Stimulated activated CD4-positive, alpha-beta T cell treated with anti-CD3 and anti-CD28 coated beads, Interleukin-12 subunit alpha, Interleukin-12 subunit beta, amount 100 ng/mL, for 48 hours (primary cell): ENCODE measurements at regions not wholly inside any gene's neighbourhood (a gene's known extent, or its start where the extent isn't known, plus 50 kb on each side); places are given as distances from the start of the nearest gene placed in this dataset.
"Not testable (repeated sequence)": the region's sequence is repeated elsewhere in the genome, so short reads cannot be mapped to it uniquely, and the experiment has no call there.

Experiments
- DNase-seq, 3 donors: peaks; one replicate each; pipeline ENCODE4 v3.0.0-alpha.2; 2020; ENCODE audit warnings: low read depth in 2 of 3, low spot score in 1 of 3

DNA sequence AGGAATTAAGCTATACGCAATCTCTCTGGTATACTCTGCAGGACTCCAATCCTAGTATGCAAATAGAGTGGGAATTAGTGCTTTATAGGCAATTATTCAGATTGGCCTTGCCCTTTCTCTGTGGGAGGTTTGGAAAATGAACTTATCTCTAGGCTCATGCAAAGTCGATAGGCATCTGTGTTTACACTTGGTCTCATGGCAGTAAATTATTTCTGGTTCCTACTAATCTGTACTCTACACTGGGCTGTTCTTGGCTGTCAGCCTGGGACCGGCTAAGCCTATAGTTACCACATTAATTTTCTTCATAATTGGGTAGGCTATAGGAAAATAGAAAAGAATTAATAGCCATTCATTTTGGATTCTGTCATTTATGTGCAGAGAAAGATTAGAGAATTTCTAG lies 544.6 kb downstream of the AMY1C start:
- DNase-seq: no peak

DNA sequence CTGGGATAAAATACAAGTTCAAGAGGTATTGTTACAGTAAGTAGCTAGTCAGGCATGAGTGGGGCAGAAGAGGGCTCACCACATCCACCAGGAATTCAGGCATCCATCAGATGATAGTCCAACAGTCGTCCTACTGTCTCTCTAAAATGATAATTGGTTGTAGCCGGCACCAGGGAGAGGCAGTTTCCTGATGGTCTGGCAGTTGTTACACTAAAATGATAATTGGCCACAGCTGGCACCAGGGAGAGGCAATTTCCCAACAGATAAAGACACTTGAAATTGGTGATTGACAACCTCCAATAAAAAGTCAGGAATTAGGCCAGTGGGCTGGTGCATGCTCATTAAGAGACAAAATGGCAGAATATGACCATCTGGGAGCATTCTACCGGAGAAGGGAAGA lies 545.8 kb downstream of the AMY1C start:
- DNase-seq: no peak

DNA sequence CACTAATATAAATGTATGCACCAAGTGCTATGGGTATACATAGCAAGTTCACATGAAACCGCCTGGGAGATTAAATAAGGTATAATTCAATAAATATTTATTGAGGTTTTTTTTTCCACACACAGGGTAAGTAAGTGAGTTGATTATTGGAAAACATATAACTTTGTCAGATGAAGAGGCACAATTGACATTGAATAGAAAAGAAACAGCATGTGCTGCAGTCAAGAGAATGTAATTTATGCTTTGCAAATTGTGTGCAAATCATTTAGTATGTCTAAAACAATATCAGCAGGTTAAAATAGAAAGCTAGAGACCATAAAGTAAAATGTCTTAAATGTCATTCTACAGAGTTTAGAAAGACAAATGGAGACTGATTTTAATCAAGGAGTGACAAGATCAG lies 560.0 kb downstream of the AMY1C start:
- no peak for DNase-seq

DNA sequence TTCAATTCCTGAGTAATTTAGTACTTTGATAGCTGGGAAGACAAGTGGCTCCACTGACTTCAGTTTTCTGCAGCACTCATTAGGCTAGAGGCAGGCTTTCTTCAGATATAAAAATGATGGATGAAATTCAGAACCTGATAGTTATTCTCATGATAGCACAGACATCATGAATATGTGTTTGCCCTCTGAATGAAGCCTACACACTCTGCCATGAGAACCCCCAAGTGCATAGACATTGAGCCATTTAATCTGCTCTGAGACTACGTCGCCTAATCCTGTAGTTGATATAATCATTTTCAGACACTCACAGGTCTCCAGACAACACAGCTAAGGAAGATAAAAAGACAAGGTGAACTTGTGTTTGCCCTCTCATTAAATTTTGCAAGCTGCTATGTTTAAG lies 566.1 kb downstream of the AMY1C start:
- DNase-seq: no peak

DNA sequence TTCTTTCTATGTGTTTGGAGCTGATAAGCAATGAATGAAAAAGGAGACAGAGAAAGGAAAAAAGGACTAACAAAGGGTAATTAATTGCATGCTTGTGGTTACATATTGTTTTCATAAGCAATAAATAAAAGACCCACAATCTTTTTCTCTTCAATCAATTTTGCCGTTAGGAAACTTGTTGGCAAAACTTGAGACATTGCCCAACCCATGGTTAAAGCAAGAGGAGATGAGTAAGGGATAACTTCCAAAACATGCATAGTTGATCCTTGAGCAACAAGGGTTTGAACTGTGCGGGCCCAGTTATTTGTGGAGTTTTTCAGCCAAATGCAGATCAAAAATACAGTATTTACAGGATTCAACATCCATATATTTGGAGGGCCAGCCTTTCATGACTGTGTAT lies 572.4 kb downstream of the AMY1C start:
- DNase-seq: no peak

DNA sequence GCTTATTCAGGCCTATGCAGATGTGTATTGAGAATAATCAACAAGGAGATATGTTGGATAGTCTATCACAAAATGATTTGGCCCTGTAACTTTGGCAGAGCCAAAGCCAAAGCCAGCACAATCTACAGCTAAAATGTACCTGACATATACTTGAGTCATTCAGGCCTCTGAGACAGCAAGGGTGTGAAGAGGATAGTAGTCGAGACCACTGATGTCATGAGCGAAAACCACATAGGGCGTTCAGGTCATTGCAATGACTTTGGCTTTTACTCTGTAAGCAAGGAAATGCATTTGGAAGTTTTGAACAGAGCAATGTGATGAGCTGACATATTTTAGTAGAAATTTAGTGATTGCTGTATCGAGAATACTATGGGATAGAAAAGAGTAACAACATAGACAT lies 579.6 kb downstream of the AMY1C start:
- no peak for DNase-seq

DNA sequence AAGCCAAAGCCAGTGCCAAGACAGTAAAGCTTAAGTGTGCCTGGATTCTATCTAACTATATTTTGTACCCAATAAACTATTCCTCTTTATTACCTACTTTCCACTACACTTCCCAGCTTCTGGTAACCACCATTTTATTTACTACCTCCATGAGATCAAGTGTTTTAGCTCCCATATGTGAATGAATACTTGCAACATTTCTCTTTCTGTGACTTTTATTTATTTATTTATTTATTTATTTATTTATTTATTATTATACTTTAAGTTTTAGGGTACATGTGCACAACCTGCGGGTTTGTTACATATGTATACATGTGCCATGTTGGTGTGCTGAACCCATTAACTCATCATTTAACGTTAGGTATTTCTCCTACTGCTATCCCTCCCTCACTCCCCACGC lies 582.1 kb downstream of the AMY1C start:
- DNase-seq: no peak

DNA sequence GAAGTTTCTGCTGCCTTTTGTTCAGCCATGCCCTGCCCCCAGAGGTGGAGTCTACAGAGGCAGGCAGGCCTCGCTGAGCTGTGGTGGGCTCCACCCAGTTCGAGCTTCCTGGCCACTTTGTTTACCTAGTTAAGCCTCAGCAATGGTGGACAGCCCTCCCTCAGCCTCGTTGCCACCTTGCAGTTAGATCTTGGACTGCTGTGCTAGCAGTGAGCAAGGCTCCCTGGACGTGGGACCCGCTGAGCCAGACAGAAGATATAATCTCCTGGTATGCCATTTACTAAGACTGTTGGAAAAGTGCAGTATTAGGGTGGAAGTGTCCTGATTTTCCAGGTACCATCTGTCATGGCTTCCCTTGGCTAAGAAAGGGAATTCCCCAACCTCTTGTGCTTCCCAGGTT lies 588.2 kb downstream of the AMY1C start:
- not testable (repeated sequence) for DNase-seq

DNA sequence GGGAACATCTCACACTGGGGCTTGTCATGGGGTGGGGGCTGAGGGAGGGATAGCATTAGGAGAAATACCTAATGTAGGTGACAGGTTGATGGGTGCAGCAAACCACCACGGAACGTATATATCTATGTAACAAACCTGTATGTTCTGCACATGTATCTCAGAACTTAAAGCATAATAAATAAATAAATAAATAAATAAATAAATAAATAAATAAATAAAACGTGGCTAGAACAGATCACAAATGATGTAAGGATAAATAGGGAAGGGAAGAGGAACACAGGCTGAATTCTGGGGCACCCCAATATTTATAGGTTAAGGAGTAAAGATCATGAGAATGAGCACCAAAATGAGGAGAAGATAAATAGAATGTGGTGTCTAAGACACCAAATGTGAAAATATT lies 592.2 kb downstream of the AMY1C start:
- DNase-seq: no peak

DNA sequence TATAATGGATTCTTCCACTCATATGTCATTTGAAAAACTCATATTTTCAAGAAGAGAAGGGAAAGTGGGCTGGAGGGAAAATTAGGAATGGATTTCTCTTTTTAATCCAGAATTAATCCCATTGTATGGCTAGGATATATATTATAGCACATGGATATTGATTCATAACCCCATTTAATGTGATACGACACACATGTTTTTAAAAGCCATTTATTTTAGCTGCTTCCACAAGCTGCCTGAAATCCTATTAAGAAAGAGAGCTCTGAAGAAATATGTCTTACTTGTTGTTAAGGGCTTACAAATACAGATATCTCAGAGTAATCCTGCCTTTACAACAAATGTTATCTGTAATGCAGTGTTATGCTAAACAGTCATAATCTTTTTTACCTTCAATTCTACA lies 598.6 kb downstream of the AMY1C start:
- DNase-seq: no peak

DNA sequence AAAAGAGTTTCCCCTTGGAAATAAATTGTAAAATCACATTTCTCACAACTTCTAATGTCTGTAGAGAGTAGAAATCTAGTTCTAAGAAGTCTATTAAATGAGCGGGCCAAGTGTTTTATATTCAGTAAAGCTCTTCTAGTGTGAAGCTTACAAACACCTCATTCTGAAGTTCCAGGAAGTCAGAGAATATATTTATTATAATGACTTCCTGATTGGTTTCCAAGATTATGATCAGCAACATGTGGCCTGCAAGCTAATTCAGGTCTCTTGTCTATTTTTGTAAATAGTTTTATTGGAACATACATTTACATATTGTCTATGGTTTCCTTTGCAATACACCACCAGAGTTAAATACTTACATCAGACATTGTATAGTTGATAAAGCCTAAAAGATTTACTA lies 603.9 kb downstream of the AMY1C start:
- DNase-seq: no peak

DNA sequence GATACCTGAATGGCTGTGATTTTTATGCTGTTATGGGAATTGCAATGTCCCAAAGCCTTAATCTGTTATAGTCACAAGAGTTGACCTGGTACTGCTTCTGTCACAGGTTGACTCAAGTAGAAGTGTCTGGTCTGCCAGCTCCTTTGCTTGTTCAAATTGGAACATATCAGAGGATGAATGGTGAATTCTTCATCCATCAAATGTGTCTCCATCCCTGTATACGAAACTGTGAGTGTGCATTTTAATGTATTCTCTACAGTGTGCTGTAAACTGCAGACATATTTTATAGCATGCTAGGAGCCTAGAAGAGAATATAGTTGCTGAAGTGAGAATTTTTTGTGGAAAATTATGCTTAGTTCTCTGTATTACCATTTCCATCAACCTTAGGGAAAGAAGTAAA lies 608.4 kb downstream of the AMY1C start:
- no peak for DNase-seq

DNA sequence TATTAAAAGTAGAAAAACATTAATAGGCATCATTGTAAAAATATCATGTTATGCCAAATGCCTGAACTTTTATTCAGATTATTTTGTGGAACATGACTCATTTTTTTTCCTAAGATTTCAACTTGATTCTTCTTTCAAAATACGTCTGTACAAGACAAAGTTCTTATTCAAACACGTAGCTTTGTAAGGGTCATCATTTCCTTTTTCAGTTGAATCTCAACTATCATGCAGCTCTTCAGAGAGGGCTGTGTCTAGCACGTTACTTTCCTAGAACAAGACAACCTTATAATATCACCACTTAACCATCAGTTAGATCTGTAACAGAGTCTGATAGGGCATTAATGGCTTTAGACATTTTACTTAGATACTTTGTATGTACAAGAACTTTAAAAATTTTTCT lies 608.9 kb downstream of the AMY1C start:
- DNase-seq: no peak

DNA sequence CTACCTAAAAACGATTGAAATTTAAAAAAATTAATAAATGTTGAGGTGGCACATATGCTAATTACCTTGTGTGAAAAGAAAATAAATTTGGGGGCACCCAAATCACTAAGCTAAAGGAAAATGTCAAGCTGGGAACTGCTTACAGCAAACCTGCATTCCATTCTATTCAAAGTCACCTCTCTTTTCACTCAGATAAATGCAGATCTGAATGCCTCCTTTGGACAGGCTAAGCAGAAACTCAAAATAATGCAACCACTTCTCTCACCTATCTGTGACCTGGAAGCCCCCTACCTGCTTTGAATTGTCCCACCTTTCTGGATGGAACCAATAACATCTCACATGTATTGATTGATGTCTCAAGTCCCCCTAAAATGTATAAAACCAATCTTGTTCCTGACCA lies 628.7 kb downstream of the AMY1C start:
- no peak for DNase-seq

DNA sequence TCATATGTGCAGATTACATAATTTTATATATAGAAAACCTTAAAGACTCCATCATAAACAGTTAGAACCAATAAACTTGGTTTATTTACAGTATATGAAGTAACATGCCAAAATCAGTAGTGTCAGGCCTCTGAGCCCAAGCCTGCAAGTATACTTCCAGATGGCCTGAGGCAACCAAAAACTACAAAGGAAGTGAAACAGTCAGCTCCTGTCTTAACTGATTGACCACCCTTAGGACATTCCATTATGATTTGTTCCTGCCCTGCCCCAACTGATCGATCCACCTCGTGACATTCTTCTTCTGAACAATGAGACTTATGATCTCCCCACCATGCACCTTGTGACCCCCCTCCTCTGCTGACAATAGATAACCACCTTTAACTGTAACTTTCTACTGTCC lies 630.3 kb downstream of the AMY1C start:
- DNase-seq: no peak

DNA sequence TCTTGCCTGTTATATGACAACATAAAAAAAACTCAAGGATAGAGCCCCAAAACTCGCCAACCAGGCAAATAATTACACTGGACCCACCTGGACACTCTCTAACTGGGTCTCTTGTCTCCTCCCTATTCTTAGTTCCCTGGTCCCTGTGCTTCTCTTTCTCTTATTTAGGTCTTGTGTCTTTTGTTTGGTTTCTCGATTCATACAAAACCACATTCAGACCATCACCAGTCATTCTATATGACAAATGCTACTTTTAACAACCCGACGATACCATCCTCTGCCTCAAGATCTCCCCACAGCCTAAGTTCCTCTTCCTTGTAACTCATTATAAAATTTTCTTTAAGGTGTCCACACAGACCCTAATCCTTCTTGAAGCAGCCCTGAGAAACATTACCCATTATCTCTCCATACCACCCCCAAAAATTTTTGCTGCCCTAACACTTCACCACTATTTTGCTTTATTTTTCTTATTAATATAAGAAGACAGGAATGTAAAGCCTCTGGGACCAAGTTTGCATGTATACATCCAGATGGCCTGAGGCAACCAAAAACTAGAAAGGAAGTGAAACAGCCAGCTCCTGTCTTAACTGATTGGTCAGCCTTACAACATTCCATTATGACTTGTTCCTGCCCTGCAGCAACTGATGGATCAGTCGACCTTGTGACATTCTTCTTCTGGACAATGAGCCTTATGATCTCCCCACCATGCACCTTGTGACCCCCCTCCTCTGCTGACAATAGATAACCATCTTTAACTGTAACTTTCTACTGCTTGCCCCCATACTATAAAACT lies 638.2 kb downstream of the AMY1C start:
- DNase-seq: no peak

DNA sequence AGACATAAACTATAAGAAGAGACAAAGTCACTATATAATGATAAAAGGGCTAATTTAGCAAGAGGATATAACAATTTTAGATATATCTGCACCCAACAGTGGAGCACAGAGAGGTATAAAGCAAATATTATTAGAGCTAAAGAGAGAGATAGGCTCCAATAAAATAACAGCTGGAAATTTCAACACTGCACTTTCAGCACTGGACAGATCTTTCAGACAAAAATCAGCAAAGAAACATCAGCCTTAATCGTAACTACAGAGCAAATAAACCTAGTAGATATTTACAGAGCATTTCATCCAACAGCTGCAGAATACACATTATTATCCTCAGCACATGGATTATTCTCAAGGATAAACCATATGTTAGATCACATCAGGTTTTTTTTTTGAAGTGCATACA lies 642.9 kb downstream of the AMY1C start:
- no peak for DNase-seq

DNA sequence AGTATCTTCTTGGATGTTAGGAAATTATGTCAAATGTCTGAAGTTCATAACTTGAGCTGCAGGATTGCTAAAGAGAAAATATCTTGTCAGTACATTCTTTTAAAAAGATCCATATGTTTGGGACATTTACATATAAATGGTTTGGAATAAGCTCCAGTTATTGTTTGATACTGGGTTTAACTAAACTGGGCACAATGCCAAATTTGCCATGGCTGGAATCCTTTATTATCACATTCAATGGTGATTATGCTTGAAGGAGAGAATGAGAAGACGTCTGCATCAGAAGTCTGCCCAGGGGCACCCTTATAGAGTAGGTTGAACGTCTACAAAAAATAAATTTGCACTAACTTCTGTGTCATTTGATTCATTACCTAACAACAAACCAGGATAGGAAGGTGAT lies 652.5 kb downstream of the AMY1C start:
- no peak for DNase-seq

DNA sequence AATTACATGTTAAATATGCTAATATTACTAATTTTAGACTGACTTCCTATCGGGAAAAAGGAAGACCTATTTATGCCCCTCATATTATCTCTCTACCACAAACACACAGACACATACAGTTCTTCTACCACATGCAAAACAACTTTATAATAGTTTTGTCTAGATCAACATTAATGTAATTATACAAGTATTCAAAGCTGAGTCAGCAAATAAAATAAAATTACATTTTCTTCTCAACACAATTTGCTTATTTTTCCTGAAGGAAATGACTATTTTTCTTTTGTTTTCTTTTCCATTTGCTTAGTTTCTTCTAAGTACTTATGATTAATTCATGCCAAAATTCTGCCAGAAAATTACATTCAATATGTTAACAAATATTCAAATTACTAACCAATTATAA lies 654.2 kb downstream of the AMY1C start:
- no peak for DNase-seq

DNA sequence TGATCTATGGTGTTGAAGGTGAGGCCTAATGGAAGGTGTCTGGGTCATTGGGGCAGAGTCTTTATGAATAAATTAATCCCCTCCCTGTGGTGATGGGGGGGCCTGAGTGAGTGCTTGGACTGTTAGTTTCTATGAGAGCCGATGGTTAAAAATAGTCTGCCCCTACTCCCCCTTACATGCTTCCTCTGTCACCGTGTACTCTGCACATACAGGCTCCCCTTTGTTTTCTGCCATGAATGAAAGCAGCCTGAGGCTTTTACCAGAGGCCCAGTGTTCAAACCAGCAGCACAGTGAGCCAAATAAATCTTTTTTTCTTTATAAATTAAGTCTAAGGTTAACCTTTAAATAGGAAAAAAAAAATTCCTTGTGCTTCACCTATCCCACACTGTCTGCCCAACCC lies 657.0 kb downstream of the AMY1C start:
- DNase-seq: no peak

DNA sequence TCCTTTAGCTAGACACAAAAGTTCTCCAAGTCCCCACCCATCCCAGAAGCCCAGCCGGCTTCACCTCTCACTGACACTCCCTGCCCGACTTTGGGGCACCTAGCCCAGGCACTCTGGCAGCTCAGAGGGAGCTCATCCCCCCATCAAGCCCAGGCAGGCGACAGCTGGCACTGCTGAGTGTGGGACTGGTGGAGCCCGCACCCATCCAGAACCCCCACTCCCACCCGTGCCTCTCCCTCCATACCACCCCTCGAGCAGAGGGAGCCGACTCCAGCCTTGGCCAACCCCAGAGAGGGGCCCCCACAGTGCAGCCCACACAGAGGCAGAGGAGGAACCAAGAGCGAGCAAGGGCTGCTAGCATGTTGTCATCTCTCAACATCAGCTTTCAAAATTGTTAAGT lies 658.6 kb downstream of the AMY1C start:
- DNase-seq: no peak

DNA sequence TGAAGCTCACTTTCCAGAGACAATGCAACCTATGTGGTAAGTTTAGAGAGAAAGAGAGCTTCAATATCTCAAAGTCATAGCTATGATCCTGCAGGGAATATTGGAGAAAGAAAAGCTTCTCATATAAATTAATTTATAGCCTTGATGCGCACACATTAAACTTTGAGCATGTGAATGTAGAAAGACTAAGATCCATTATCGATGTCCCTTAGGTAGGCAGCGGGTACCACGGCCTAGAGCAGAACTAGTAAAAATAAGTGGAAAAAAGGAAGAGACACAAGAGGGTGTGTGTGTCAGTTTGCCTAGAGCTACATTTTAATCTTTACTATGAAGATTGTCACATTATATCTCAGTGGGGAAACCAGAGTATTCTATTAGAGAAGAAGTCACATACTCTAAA lies 685.6 kb downstream of the AMY1C start:
- no peak for DNase-seq

DNA sequence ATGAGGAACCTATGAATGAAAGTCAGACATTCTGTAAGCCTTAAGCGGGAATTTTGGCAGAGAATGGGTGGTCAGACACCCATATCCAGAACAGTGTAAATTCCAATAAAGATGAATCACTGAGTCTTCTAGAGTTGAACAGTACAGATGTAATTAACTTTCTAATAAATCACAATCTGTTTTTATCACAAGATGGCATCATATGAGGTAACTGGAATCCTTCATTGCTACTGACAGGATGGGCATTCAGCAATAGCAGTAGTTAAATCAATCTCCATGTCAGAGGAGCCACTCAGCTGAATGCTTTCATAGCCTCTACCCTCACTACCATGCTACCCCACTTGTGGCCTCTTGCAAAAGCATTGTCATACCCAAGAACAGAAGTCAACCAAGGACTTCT lies 690.3 kb downstream of the AMY1C start:
- DNase-seq: no peak

DNA sequence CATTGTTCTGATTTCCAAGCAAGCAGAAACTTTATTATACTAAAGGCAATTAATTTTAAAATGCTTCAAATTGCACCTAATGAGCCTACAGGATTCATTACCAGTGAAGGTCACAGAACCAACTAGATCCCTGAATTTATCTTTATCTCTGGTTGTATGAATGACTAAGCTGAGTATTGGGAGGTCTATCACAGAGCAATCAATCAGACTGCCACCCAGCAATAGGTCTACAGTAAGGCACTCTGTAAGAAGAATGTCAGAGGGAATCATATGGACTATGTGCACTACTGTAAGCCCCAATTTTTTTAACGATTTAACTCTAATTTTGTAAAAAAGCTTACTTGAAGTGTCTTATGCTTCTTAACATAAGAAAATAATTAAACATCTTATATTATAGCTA lies 707.0 kb downstream of the AMY1C start:
- no peak for DNase-seq
